Astrocyte (in vitro differentiated cells and primary cell): ENCODE measurements at regions not wholly inside any gene's neighbourhood (a gene's known extent, or its start where the extent isn't known, plus 50 kb on each side); places are given as distances from the start of the nearest gene placed in this dataset.

Source experiments
- CTCF ChIP-seq: IDR thresholded peaks from 2 replicates; pipeline ENCODE4 v1.5.1; 2011; ENCODE audit warnings: low read depth, mild to moderate bottlenecking, inconsistent platforms, low read length, moderate library complexity; ENCODE audit not compliant: insufficient read depth
- EZH2 ChIP-seq: IDR thresholded peaks from 2 replicates; pipeline ENCODE4 v1.6.1; 2012; ENCODE audit warnings: mild to moderate bottlenecking, low read length, inconsistent platforms; ENCODE audit not compliant: insufficient read depth

GRCh38 chrX:140360924-140361323 lies 143.9 kb downstream of the SOX3 start:
- TF ChIP-seq CTCF, result no peak
- TF ChIP-seq EZH2, result no peak
